Muscle layer of duodenum (tissue), 2 donors: ENCODE measurements at regions not wholly inside any gene's neighbourhood (a gene's known extent, or its start where the extent isn't known, plus 50 kb on each side); places are given as distances from the start of the nearest gene placed in this dataset.
"Not testable (repeated sequence)": the region's sequence is repeated elsewhere in the genome, so short reads cannot be mapped to it uniquely, and the experiment has no call there.

Experiments
- H3K27ac ChIP-seq: one replicate; pipeline ENCODE4 v1.7.0; 2013; ENCODE audit warnings: mild to moderate bottlenecking, low read length
- H3K27me3 ChIP-seq: one replicate; pipeline ENCODE4 v1.7.0; 2013; ENCODE audit warnings: low read depth, mild to moderate bottlenecking, control low read depth, low read length
- H3K36me3 ChIP-seq, 2 donors: one replicate each; pipeline ENCODE4 v1.7.0; 2013; ENCODE audit warnings: low read length in 2 of 2, control low read depth in 1 of 2, mild to moderate bottlenecking in 1 of 2; ENCODE audit not compliant: insufficient read depth in 2 of 2, control insufficient read depth in 1 of 2
- H3K4me1 ChIP-seq, 2 donors: one replicate each; pipeline ENCODE4 v1.7.0; 2013; ENCODE audit warnings: low read length in 2 of 2, mild to moderate bottlenecking in 2 of 2, control low read depth in 1 of 2, moderate library complexity in 1 of 2; ENCODE audit not compliant: insufficient read depth in 2 of 2, control insufficient read depth in 1 of 2
- H3K4me3 ChIP-seq, 2 donors: one replicate each; pipeline ENCODE4 v1.7.0; 2013; ENCODE audit warnings: low read length in 2 of 2, low read depth in 1 of 2, mild to moderate bottlenecking in 1 of 2
- H3K9me3 ChIP-seq, 2 donors: one replicate each; pipeline ENCODE4 v1.7.0; 2013; ENCODE audit warnings: low read length in 2 of 2, control low read depth in 1 of 2, mild to moderate bottlenecking in 1 of 2; ENCODE audit not compliant: control insufficient read depth in 1 of 2
- donor health status: healthy.

DNA sequence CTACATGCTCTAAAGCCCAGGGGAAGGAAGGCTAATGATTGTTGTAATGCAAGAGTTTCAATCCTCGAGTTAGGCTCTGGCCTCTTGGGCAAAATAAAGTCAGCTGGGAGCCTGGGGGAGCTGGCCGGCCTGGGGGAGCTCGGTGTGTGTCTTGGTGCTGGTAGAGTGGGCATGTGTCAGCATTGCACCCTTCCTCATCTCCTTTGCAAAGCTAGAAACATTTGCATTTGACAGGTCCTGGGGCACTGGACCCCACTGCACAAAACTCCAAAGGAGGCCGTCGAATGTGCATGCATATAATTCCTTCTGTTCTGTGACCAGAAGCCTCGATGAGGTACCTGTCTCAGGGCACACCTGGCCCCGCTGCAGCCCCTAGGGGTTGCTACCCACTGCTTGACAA is 74.6 kb upstream of the SLC22A23 start:
- H3K36me3 ChIP-seq = no peaks in the 10 kb centered on the region
- H3K27me3 ChIP-seq = no peaks in the 10 kb centered on the region
- no peaks in the 10 kb centered on the region for H3K4me1 ChIP-seq
- no peak overlapping the region for H3K27ac ChIP-seq
- H3K9me3 ChIP-seq = no peaks in the 10 kb centered on the region
- H3K4me3 ChIP-seq = no peak overlapping the region

DNA sequence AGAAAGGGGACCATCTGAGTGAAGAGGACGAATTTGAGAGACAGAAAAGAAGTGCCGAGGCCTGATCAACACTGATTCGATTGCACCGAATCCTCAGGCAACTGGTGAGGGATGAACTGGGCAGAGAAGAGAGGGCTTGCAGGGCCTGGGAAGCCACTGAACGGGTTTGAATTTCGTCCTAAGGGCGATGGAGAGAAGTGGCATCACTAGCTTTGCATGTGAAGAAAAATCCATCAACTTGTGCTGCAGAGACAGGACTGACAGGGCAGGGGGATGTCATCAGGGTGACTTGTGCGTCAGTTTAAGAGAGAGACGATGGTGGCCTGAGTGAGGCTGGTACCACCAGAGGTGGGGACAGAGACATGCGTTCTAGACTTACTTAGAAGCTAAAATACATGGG is 73.7 kb upstream of the SLC22A23 start:
- no peaks in the 10 kb centered on the region for H3K9me3 ChIP-seq
- H3K27ac ChIP-seq = no peak overlapping the region
- H3K36me3 ChIP-seq = no peaks in the 10 kb centered on the region
- no peaks in the 10 kb centered on the region for H3K27me3 ChIP-seq
- H3K4me1 ChIP-seq = no peaks in the 10 kb centered on the region
- H3K4me3 ChIP-seq = no peak overlapping the region

DNA sequence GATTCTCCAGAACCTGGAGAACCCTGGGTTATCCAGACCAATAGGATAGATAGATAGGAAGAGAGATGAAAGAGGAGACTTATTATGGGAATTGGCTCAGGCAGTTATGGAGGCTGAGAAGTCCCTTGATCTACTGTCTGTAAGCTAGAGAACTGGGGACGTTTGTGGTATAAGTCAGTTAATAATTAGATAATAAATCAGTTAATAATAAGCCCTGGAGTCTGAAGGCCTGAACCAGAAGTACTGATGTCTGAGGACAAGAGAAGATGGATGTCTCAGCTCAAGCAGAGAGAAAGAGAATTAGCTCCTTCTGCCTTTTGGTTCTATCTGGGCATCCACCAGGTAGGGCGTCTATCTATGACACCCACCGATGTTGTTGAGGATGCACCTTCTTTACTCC is 72.9 kb upstream of the SLC22A23 start:
- no peak overlapping the region for H3K27ac ChIP-seq
- no peaks in the 10 kb centered on the region for H3K9me3 ChIP-seq
- H3K36me3 ChIP-seq = no peaks in the 10 kb centered on the region
- H3K4me3 ChIP-seq = no peak overlapping the region
- no peaks in the 10 kb centered on the region for H3K4me1 ChIP-seq
- H3K27me3 ChIP-seq = no peaks in the 10 kb centered on the region

DNA sequence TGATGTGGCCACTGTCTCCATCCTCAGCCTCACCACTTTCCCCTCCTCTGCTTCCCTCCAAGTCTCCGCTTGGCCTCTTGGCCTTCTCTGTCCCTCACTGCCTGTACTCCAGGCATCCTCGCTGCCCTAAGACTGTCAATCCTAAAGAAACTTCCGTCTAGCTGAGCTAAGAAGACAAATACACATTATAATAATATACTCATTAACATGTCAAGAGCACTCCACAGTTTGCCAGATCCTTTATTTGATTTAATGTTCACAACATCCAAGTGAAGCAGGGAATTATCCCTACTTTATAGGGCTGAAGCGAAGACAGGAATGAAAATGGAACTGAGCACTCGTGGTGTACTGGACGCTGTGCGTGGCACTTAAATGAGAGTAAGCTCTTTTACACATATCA is 72.4 kb upstream of the SLC22A23 start:
- Histone ChIP-seq H3K4me3 (no peak overlapping the region), H3K9me3 (no peaks in the 10 kb centered on the region), H3K36me3 (no peaks in the 10 kb centered on the region), H3K27me3 (no peaks in the 10 kb centered on the region), H3K27ac (no peak overlapping the region), H3K4me1 (no peaks in the 10 kb centered on the region)

DNA sequence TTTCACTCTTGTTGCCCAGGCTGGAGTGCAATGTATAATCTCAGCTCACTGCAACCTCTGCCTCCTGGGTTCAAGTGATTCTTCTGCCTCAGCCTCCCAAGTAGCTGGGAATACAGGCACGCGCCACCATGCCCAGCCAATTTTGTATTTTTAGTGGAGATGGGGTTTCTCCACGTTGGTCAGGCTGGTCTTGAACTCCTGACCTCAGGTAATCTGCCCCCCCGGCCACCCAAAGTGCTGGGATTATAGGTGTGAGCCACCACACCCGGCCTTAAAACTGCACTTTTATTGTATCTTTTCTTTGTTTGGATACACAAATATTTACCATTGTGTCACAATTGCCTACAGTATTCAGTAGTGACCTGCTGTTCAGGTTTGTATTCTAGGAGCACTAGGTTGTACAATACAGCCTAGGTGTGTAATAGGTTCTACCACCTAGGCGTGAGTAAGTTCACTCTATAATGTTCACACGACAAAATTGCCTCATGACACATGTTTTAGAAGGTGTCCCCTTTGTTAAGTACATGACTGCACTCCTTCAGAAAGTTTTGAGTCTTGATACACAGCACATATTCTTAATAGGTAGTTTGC is 71.3 kb upstream of the SLC22A23 start:
- H3K4me1 ChIP-seq, H3K27me3 ChIP-seq, H3K9me3 ChIP-seq, H3K27ac ChIP-seq, H3K36me3 ChIP-seq, H3K4me3 ChIP-seq: not testable (repeated sequence)

DNA sequence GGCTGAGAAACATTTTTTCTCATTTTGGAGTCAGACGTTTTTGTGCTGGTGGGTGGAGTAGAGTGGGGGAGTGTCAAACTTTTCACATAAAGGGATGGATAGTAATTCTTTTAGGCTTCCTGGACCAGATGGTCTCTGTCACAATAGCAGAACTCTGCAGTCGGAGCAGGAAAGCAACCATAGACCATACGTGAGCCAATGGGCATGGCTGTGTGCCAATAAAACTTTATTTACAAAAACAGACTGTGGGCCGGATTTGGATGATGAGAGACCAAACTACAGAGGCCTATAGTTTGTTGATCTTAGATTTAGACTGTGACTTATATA is 70.8 kb upstream of the SLC22A23 start:
- H3K4me3 ChIP-seq = no peak overlapping the region
- H3K9me3 ChIP-seq = no peaks in the 10 kb centered on the region
- H3K27me3 ChIP-seq = no peaks in the 10 kb centered on the region
- H3K4me1 ChIP-seq = no peaks in the 10 kb centered on the region
- no peak overlapping the region for H3K27ac ChIP-seq
- no peaks in the 10 kb centered on the region for H3K36me3 ChIP-seq

DNA sequence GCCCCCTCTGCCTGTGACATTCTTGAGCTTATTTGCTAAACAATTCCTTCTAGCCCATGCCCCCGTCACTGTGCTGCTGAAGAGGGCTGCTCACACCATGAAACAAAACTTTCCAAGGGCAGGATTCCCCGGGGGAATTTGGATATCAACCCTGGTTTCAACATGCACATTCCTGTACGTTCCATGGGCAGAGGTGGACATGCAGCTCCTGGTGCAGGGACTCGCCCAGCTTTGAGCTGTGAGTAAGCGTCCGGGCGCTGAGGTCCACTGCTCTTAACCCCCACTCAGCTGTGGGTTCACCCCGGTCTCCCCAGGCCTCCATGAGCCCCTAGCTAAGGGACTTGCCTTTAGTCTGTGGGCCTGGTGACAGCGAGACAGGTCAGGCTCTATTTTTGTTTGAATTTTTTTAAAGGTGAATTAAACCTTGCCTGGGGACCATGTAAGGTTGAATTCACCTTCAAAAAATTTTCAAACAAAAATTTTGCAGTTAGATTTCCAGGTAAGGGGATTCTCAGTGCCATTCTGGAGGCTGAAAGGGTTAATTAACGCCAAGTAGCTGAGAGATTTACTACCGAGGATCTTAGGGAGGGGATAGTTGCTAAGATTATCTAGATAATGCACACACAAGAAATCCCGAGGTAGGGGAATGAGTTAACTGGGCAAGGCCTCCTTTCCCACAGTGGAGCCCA is 70.3 kb upstream of the SLC22A23 start:
- Histone ChIP-seq H3K4me3 (no peak overlapping the region), H3K36me3 (no peaks in the 10 kb centered on the region), H3K27ac (no peak overlapping the region), H3K27me3 (no peaks in the 10 kb centered on the region), H3K4me1 (no peaks in the 10 kb centered on the region), H3K9me3 (no peaks in the 10 kb centered on the region)

DNA sequence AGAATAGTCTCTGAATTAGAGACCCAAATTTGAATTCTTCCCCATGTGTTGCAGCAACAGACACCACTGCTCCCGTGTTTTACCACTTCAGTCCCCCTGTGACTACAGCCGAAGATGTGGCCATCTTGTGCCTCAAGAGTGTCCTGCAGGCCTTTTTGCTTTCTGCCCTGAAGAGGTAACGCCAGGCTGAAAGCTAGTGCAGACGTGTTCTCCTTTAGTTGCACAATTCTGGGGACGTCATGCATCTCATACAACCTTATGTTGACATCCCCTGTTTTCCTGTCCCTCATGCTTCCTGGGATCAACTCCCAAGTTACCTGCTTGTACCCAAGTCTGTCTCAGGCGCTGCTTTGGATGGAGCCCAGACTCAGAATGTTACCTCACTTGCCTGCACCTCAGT is 69.1 kb upstream of the SLC22A23 start:
- H3K4me1 ChIP-seq = no peaks in the 10 kb centered on the region
- H3K9me3 ChIP-seq = no peaks in the 10 kb centered on the region
- no peak overlapping the region for H3K4me3 ChIP-seq
- H3K27me3 ChIP-seq = no peaks in the 10 kb centered on the region
- no peak overlapping the region for H3K27ac ChIP-seq
- H3K36me3 ChIP-seq = no peaks in the 10 kb centered on the region

DNA sequence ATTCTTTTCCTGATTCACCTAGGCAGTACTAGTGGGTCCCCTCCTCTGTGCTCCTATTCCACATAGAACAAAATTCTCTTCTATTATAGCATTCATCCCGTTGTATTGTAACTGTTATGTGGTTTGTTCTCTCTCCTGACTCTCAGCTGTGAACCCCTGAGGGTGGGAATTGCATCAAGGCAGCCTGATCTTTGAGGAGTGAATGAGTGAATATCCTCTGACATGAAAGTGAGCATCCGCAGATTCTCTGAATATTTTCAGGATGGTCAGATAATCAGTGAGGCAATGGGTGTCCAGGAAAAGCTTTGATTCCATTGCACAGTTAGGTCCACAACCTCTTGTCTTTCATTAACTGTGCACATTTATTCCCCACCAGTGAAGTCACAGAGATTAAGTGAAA is 67.6 kb upstream of the SLC22A23 start:
- H3K4me1 ChIP-seq = no peaks in the 10 kb centered on the region
- no peaks in the 10 kb centered on the region for H3K36me3 ChIP-seq
- H3K27ac ChIP-seq = no peak overlapping the region
- peaks cover 0 to 6% of the 10 kb centered on the region in 2 donors for H3K9me3 ChIP-seq
- no peaks in the 10 kb centered on the region for H3K27me3 ChIP-seq
- no peak overlapping the region for H3K4me3 ChIP-seq

DNA sequence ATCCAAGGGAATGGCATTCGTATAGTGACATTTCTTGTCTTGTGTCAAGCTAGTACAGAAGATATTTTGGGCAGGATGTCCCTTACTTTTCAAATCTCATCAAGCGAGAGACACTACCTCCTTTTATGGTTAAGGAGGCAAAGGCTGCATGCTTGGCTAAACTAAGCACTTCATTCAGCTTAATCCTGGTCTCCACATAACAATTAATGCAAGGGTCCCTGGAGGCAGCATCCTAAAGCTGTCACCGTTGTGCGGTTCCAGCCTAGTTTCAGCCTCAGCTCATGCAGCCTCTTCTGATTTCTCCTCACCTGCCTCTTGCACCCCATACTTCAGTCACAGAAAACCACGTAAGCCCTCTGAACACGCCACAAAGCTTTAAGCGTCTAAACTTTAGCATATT is 67.1 kb upstream of the SLC22A23 start:
- Histone ChIP-seq H3K36me3 (no peaks in the 10 kb centered on the region), H3K4me1 (no peaks in the 10 kb centered on the region), H3K27me3 (no peaks in the 10 kb centered on the region), H3K27ac (no peak overlapping the region), H3K9me3 (peaks cover 0 to 6% of the 10 kb centered on the region in 2 donors), H3K4me3 (no peak overlapping the region)

DNA sequence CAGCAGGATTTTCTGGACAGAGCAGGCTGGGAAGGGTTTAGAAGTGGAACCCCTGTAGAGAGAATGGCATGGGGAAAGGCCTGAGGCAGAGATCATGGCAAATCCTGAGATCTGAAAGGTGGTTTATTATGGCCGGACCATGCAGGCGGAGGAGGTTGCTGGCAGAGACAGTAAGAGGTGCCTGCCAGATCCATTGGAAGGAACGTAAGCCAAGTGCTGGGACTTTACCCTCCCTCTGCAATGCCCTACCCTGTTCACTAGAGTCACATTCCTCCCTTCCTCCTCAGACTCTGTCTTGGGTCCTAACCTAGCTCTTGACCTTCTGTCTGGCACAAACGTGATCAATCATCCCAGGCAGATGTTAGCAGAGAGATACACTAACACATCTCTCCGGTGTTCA is 66.4 kb upstream of the SLC22A23 start:
- Histone ChIP-seq H3K36me3 (no peaks in the 10 kb centered on the region), H3K4me3 (no peak overlapping the region), H3K4me1 (no peaks in the 10 kb centered on the region), H3K27ac (no peak overlapping the region), H3K9me3 (peaks cover 0 to 6% of the 10 kb centered on the region in 2 donors), H3K27me3 (no peaks in the 10 kb centered on the region)

DNA sequence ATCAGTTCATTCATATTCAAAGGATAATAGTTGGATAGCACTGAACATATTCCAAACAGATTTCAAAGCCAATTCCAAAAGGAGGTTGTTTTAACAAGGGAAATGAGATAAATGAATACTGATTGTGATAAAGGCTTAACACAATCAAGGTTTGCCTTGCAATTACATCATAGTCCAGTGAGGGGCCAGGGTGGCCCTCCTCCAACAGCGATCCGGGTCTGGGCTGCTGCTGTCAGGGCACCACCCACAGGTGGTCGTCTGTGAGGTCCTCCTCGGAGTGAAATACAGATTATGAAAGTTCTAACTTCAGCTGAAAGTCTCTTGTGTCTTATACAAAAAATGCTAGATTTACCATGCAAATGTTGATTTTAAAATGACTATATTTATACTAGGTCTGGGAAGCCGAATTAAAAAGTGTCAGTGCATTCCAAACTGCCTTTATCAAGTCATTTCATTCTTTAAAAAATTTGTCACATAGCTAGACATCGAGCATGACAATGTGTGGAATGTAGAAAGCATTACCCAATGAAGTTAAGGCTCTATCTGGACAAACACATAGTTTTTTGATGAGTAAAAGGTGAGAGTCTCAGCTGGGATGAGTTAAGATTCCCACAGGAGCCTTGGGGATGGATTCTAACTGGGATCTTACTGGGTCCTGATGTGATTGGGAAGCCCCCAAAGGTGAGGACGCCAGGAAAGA is 65.9 kb upstream of the SLC22A23 start:
- Histone ChIP-seq H3K4me1 (no peaks in the 10 kb centered on the region), H3K27ac (no peak overlapping the region), H3K27me3 (no peaks in the 10 kb centered on the region), H3K9me3 (peaks cover 0 to 6% of the 10 kb centered on the region in 2 donors), H3K4me3 (no peak overlapping the region), H3K36me3 (no peaks in the 10 kb centered on the region)
